T1000 (cell line): ENCODE measurements at regions not wholly inside any gene's neighbourhood (a gene's known extent, or its start where the extent isn't known, plus 50 kb on each side); places are given as distances from the start of the nearest gene placed in this dataset.

ENCODE experiments used
- DNase-seq: peaks from one replicate; lab custom pipeline; 2025; ENCODE audit warnings: mixed read lengths; lab: John Stamatoyannopoulos, UW

GRCh38 chr12:43011383-43011926 lies 421.9 kb upstream of the PRICKLE1 start:
- no peak for DNase-seq

GRCh38 chr12:43009846-43010240 lies 420.3 kb upstream of the PRICKLE1 start:
- DNase-seq: no peak

- no peak for DNase-seq
Measured at GRCh38 chr12:43008953-43009845, 419.7 kb upstream of the PRICKLE1 start.

GRCh38 chr12:43004908-43005307 lies 415.4 kb upstream of the PRICKLE1 start:
- DNase-seq: no peak

- DNase-seq: no peak
Measured at GRCh38 chr12:43004141-43004540, 414.6 kb upstream of the PRICKLE1 start.

GRCh38 chr12:42996869-42997431 lies 407.4 kb upstream of the PRICKLE1 start:
- DNase-seq: no peak

- no peak for DNase-seq
Measured at GRCh38 chr12:42992826-42993225, 403.3 kb upstream of the PRICKLE1 start.

GRCh38 chr12:42990387-42990786 lies 400.8 kb upstream of the PRICKLE1 start:
- no peak for DNase-seq

- no peak for DNase-seq
Measured at GRCh38 chr12:42987216-42987650, 397.7 kb upstream of the PRICKLE1 start.

GRCh38 chr12:42985506-42985905 lies 396.0 kb upstream of the PRICKLE1 start:
- DNase-seq: no peak

GRCh38 chr12:42982828-42983227 lies 393.3 kb upstream of the PRICKLE1 start:
- DNase-seq: no peak

GRCh38 chr12:42981379-42981778 lies 391.8 kb upstream of the PRICKLE1 start:
- DNase-seq: no peak

GRCh38 chr12:42980441-42980840 lies 390.9 kb upstream of the PRICKLE1 start:
- DNase-seq: no peak

GRCh38 chr12:42979746-42980145 lies 390.2 kb upstream of the PRICKLE1 start:
- DNase-seq: no peak

- DNase-seq: no peak
Measured at GRCh38 chr12:42978708-42979107, 389.2 kb upstream of the PRICKLE1 start.

GRCh38 chr12:42977451-42978230 lies 388.1 kb upstream of the PRICKLE1 start:
- DNase-seq: no peak

- DNase-seq: no peak
Measured at GRCh38 chr12:42976620-42977019, 387.1 kb upstream of the PRICKLE1 start.

- no peak for DNase-seq
Measured at GRCh38 chr12:42976122-42976521, 386.6 kb upstream of the PRICKLE1 start.

- DNase-seq: no peak
Measured at GRCh38 chr12:42969355-42969754, 379.8 kb upstream of the PRICKLE1 start.

GRCh38 chr12:42968426-42968825 lies 378.9 kb upstream of the PRICKLE1 start:
- DNase-seq: no peak

- no peak for DNase-seq
Measured at GRCh38 chr12:42967850-42968249, 378.3 kb upstream of the PRICKLE1 start.

- no peak for DNase-seq
Measured at GRCh38 chr12:42963988-42964387, 374.4 kb upstream of the PRICKLE1 start.
